Type B pancreatic cell (in vitro differentiated cells): ENCODE measurements at regions not wholly inside any gene's neighbourhood (a gene's known extent, or its start where the extent isn't known, plus 50 kb on each side); places are given as distances from the start of the nearest gene placed in this dataset.

Experiments
- DNase-seq: peaks from one replicate; pipeline ENCODE4 v3.0.0; 2021; ENCODE audit warnings: mixed read lengths; ENCODE audit not compliant: unreplicated experiment; ENCODE audit errors: extremely low spot score
- H3K27ac Mint-ChIP-seq: 2 replicates; pipeline ENCODE4 v1.8.0; 2021; ENCODE audit warnings: mild to moderate bottlenecking, mixed read lengths
- H3K27me3 Mint-ChIP-seq: 2 replicates; pipeline ENCODE4 v1.8.0; 2021; ENCODE audit warnings: mixed read lengths
- H3K36me3 Mint-ChIP-seq: 2 replicates; pipeline ENCODE4 v1.8.0; 2021; ENCODE audit warnings: mixed read lengths
- H3K4me1 Mint-ChIP-seq: one replicate; pipeline ENCODE4 v1.8.0; 2021; ENCODE audit warnings: mixed read lengths; ENCODE audit not compliant: unreplicated experiment
- H3K4me3 Mint-ChIP-seq: 2 replicates; pipeline ENCODE4 v1.8.0; 2021; ENCODE audit warnings: mild to moderate bottlenecking, mixed read lengths
- H3K9me3 Mint-ChIP-seq: 2 replicates; pipeline ENCODE4 v1.8.0; 2021; ENCODE audit warnings: mixed read lengths
- CTCF ChIP-seq: fragments of 200-600 bp; sonication (generic); conservative IDR thresholded peaks from 2 replicates; pipeline ENCODE4 v1.5.0; 2021; ENCODE audit warnings: antibody characterized with exemption, mild to moderate bottlenecking

GRCh38 chrX:130974323-130974722, 71.3 kb upstream of the ENOX2 start:
- DNase-seq = no peak
- Mint-ChIP-seq H3K4me3 (no peak overlapping the region), H3K4me1 (no peaks in the 10 kb centered on the region), H3K36me3 (no peaks in the 10 kb centered on the region), H3K27ac (no peak overlapping the region), H3K27me3 (peaks cover 19% of the 10 kb centered on the region), H3K9me3 (no peaks in the 10 kb centered on the region)
- TF ChIP-seq CTCF = no peak

GRCh38 chrX:130975947-130976346, 72.9 kb upstream of the ENOX2 start:
- H3K36me3 Mint-ChIP-seq = no peaks in the 10 kb centered on the region
- no peak overlapping the region for H3K27ac Mint-ChIP-seq

GRCh38 chrX:130981836-130982235, 76.3 kb upstream of the ARHGAP36 start:
- Mint-ChIP-seq H3K4me1 (peaks cover 10% of the 10 kb centered on the region), H3K27ac (no peak overlapping the region), H3K4me3 (no peak overlapping the region), H3K27me3 (peaks cover 4% of the 10 kb centered on the region), H3K36me3 (no peaks in the 10 kb centered on the region), H3K9me3 (no peaks in the 10 kb centered on the region)
- no peak for DNase-seq
- TF ChIP-seq CTCF = no peak

More at GRCh38 chrX:130975947-130976346, 72.9 kb upstream of the ENOX2 start:
- peaks cover 20% of the 10 kb centered on the region for H3K27me3 Mint-ChIP-seq
- H3K9me3 Mint-ChIP-seq = no peaks in the 10 kb centered on the region
- no peaks in the 10 kb centered on the region for H3K4me1 Mint-ChIP-seq
- no peak overlapping the region for H3K4me3 Mint-ChIP-seq
- no peak for DNase-seq
- TF ChIP-seq CTCF = peak; percentile 90

GRCh38 chrX:130984782-130985181, 73.4 kb upstream of the ARHGAP36 start:
- TF ChIP-seq CTCF = no peak
- Mint-ChIP-seq H3K27me3 (peaks cover 4% of the 10 kb centered on the region), H3K27ac (peak overlapping the region; percentile 38), H3K9me3 (no peaks in the 10 kb centered on the region), H3K4me3 (peak overlapping the region; percentile 48), H3K36me3 (no peaks in the 10 kb centered on the region), H3K4me1 (peaks cover 10% of the 10 kb centered on the region)
- DNase-seq = no peak

GRCh38 chrX:130987241-130987640, 70.9 kb upstream of the ARHGAP36 start:
- DNase-seq = no peak
- H3K9me3 Mint-ChIP-seq = no peaks in the 10 kb centered on the region
- H3K27ac Mint-ChIP-seq = no peak overlapping the region
- H3K27me3 Mint-ChIP-seq = peaks cover 7% of the 10 kb centered on the region
- H3K4me1 Mint-ChIP-seq = peaks cover 10% of the 10 kb centered on the region
- H3K36me3 Mint-ChIP-seq = no peaks in the 10 kb centered on the region
- H3K4me3 Mint-ChIP-seq = no peak overlapping the region
- no peak for TF ChIP-seq CTCF

GRCh38 chrX:130990723-130991122, 67.4 kb upstream of the ARHGAP36 start:
- DNase-seq = no peak
- Mint-ChIP-seq H3K4me1 (no peaks in the 10 kb centered on the region), H3K27ac (no peak overlapping the region), H3K9me3 (no peaks in the 10 kb centered on the region), H3K27me3 (peaks cover 27% of the 10 kb centered on the region), H3K4me3 (no peak overlapping the region), H3K36me3 (no peaks in the 10 kb centered on the region)
- no peak for TF ChIP-seq CTCF
